OCI-LY3 (cell line): ENCODE measurements at regions not wholly inside any gene's neighbourhood (a gene's known extent, or its start where the extent isn't known, plus 50 kb on each side); places are given as distances from the start of the nearest gene placed in this dataset.

Source experiments
- CTCF ChIP-seq: fragments of 200-600, 300-600 bp; sonication (generic); IDR thresholded peaks from 2 replicates; pipeline ENCODE4 v1.5.1; 2014; ENCODE audit warnings: antibody characterized with exemption, low read length, low read depth
- EZH2phosphoT487 ChIP-seq: fragments of 200-600 bp; shearing (Covaris generic); IDR thresholded peaks from 2 replicates; pipeline ENCODE4 v1.6.1; 2018; ENCODE audit warnings: antibody characterized with exemption, mixed run types, low read depth

GRCh38 chr6:82801083-82801482 is 264.6 kb downstream of the UBE3D start:
- no peak for TF ChIP-seq CTCF
- no peak for TF ChIP-seq EZH2phosphoT487
